ENCODE measurements at regions not wholly inside any gene's neighbourhood (a gene's known extent, or its start where the extent isn't known, plus 50 kb on each side); places are given as distances from the start of the nearest gene placed in this dataset.

DNA sequence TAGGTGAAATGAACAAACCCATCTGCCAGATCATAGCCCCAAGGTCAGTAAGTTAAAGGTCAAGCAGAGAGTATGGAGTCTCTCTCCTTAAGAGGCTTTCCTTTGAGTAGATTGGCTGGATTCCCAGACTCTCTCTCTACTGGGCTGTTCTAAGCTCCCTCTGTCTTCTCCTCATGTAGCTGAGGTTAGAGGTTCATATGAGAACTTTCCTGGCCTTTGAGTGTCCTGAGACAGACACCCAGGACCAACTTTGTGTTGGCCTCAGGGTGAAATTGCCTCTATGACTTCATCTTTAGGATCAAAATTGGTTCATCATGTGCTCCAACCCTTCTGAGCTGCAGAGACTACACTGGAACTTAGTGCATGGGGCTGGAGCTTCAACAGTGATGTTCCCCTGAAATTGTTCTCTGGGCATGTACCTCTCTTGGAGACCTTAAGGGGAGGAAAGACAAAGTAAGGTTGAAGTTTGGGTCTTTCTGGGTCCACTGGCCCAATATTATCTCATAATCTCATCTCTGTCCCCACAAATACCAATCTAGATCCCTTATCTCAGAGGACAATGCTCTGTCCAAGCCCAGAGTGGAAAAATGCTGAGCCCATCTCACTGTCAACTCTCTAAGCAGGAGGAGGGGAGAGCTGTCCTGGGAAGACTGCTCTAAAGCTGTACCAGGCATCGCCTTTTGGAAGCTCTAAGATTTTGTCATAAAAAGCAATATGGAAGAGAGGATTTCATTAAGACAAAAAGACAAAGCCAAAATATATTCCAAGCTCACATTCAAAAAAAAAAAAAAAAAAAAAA, 177.3 kb upstream of the ARL4C start:
- no peak for DNase-seq

DNA sequence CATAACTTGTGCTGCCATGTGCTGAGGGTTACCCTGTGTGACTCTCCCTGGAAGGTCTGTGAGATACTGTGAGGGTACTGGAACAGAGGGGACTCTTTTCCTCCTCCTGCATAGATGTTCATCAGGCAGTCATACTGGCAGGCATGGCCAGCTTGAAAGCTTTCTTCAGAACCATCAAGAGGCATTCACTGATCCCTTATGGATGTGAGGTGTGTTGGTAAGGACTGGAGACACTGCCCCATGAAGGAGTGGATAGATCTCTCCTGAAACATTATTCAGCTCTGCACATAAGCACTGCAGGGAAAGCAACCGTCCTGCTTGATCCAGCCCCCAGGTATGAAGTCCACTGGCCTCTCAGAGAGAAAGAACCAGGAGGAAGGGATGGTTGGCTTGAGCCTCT, 176.6 kb upstream of the ARL4C start:
- DNase-seq = no peak

DNA sequence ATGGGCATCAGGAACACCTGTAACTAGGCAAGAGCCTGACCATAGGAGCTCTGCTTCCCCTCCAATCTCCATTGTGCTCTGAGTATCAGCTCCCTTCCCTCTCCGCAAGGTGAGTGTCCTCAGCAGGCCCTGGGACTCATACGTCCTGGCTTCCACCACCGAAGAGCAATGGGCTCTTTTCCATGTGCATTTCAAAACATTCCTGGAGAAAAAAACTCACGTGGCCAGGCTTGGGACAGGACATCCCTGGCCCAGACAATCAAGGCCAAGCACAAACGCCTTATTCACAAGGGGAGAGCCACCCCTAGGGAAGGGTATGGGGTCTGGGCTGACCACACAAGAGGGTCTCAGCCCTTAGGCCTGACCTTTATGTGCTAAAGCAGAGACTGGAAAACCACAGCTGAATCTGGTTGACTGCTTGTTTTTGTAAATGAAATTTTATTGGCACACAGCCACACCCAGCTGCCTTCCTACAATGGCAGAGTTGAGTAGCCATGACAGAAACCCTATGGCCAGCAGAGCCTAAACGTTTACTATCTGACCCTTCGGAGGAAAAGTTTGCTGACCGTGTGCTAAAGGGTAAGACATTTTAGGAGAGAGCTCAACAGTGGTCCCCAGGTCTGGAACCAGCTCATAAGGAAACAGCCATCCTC, 175.7 kb upstream of the ARL4C start:
- DNase-seq = no peak

DNA sequence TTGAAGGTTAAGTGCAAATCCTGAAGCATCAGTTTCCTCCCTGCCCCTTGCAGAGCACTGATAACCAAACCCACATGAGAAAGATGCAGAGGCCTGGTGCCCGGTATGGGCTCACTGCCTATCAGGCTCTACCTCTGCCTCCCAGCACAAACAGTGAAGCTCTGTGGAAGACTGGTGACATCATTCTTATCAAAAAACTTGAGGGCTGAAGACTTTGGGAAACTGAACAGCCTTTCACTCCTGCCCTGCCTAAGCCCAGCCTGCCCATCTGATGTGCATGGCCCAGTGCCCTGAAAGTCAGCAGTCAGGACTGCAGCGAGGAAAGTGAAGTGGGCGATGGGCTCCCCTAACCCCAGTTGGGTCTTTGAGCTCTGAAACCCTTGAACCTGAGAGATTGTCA, 174.8 kb upstream of the ARL4C start:
- no peak for DNase-seq

- no peak for DNase-seq
Observed at GRCh38 chr2:234671231-234671630, 174.3 kb upstream of the ARL4C start.

- DNase-seq = no peak
Observed at GRCh38 chr2:234670806-234671205, 173.9 kb upstream of the ARL4C start.

- no peak for DNase-seq
Observed at GRCh38 chr2:234670052-234670451, 173.2 kb upstream of the ARL4C start.

DNA sequence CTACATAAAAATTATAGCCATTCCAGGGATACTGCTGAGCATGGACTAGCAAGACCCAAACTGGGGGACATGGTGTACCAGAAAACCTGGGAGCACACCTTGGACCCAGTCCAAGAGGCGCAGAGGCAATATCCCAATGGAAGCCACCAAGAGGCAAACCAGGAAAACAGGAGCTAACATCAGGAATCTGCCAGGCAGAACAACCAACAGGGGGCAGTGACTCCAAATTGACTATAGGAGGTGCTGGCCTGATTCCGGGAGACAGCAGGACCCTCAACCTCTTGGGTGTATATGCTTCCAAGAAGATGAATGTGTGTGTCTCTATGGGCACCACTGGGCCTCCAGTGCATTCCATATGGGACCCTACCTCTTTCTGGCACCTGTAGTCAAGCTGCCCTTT, 172.7 kb upstream of the ARL4C start:
- no peak for DNase-seq

DNA sequence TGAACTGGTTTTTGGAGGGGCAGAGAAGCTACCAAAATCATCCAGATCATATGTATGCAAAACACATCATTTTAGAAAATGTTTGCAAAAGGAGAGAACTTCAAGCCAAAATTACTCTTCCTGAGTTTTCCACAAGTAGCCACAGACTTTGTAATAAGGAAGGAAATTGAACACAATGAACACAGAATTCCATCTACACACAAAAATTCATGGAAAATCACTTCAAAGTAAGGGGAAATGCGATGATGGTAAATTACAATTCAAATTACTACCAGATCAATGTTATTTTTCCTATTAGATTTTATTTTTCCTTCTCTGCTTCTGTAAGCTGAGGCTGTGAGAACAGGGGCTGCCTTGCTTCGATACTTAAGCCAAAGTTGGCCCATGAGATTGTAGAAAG, 172.1 kb upstream of the ARL4C start:
- no peak for DNase-seq

DNA sequence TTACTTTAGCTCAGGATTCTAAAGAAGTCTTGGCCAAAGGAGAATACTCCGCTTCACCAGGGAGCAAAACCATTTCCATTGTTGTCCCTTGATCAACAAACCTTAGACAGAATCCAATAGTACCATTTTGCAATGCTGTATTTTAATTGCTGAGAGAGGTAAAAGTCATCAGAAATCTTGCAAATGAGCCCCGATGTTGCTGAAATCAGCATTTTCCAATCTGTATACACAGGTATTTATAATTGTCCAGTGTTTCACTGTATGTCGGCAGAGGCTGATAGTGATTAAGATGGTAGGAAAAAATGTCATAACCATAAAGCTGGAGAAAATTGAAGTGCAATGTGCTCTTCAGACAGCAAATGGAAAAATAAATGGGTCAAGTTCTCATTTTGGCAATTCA, 170.0 kb upstream of the ARL4C start:
- DNase-seq = no peak

DNA sequence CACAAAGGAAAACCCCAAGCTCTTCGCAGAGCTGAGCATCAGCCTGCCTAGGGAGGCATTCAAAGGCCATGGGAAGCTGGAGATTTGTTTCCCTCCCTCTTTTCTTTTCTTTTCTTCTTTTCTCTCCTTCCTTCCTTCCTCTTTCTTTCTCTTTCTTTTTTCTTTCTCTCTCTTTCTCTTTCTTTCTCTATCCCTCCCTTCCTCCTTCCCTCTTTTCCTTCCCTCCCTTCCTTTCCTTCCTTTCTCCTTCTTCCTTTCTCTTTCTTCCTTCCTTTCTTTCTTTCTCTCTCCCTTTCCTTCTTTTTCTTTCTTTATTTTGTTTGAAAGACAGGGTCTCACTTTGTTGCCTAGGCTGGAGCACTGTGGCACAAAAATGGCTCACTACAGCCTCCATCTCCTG, 168.4 kb upstream of the ARL4C start:
- DNase-seq = no peak

- no peak for DNase-seq
Observed at GRCh38 chr2:234661849-234662248, 165.0 kb upstream of the ARL4C start.

DNA sequence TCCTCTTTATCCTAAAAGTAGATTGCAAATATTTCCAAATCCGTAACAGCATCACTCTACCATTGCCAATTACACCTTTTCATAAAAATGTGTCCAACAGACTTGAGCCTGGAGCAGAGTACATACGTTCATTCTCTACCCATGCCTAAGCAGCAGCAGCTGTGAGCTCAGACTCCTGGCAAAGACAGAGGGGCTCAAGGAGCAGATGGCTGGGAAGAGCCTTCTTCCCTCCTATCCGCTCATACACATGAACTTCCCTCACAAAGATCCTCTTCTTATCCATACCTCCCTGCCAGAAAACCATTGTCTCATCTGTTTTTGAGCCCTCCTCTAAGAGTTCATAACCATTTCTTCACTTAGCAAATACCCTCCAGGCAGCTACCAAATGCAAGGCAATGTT, 164.3 kb upstream of the ARL4C start:
- peak; percentile 40 for DNase-seq

DNA sequence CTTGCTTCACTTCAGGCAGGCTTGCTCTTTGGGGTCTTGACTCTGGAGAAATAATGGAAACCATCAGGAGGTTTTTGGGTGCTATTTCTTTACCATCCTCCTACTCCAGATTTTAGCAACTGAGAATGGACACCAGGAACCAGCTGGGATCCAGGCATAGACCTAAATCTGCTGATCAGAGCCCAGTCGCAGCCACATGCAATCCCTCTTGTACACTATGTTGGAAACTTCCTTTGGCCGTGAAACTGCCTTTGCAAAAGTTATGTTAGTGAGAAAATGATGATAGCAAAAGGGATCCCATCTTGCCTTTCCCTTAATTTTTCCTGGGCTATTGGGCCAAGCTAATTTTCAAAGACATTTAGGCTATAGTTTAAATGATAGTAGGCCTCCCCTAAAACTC, 158.8 kb upstream of the ARL4C start:
- no peak for DNase-seq

GRCh38 chr2:234650911-234651310, 154.0 kb upstream of the ARL4C start:
- no peak for DNase-seq

DNA sequence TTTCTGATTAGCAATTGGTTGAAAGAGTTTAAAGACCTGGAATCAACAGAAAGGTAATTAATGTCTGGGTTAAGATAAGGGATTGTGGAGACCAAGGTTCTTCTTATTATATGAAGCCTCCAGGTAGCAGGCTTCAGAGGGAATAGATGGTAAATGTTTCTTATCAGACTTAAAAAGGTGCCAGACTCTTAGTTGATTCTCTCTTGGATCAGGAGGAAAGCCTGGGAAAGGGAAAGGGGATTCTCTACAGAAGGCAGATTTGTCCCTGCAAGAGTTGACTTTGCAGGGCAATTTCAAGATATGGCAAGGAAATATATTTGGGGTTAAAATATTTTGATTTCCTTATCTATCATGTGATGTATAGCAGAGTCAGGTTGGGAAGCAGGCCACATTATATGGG, 153.1 kb upstream of the ARL4C start:
- no peak for DNase-seq

- no peak for DNase-seq
Observed at GRCh38 chr2:234643407-234643806, 146.5 kb upstream of the ARL4C start.

DNA sequence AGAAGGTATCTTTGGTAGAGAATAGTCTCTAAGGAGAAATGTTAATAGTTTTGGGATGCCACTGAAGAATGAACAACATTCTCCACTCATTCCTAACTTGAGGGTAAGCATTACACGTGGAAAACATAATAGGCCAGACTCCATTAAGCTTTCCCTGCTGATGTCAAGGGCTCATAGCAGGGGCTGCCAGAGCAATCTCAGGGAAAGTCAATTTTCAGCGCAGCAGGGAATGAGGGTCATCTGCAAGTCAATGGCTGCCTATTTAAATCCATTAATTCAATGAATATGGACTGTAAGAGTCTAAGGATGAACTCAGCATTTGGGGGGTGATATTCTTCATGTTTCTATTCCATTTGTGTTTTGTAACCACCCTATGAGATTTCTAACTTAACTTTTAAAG, 144.2 kb upstream of the ARL4C start:
- no peak for DNase-seq

DNA sequence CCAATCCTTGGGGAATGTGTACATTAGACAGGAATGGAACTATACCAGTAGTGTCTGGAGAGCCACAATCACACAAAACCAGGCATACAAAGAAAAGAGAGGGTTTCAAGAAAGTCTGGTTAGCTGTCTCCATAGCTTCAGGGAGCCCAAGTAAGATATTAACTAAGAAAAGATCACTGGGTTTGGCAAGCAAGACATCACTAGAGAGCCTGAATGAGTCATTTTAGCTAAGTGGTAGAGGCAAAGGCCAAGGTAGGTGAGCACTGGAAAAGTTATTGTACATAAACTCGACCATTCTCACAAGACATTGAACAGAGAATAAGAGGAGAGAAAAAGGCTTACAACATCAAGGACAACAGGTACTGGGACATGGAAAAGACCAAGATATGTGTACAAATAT, 143.8 kb upstream of the ARL4C start:
- DNase-seq = no peak

- DNase-seq = no peak
Observed at GRCh38 chr2:234638966-234639365, 142.1 kb upstream of the ARL4C start.

- DNase-seq = no peak
Observed at GRCh38 chr2:234635284-234635683, 138.4 kb upstream of the ARL4C start.

GRCh38 chr2:234633581-234634230, 136.8 kb upstream of the ARL4C start:
- DNase-seq = no peak

DNA sequence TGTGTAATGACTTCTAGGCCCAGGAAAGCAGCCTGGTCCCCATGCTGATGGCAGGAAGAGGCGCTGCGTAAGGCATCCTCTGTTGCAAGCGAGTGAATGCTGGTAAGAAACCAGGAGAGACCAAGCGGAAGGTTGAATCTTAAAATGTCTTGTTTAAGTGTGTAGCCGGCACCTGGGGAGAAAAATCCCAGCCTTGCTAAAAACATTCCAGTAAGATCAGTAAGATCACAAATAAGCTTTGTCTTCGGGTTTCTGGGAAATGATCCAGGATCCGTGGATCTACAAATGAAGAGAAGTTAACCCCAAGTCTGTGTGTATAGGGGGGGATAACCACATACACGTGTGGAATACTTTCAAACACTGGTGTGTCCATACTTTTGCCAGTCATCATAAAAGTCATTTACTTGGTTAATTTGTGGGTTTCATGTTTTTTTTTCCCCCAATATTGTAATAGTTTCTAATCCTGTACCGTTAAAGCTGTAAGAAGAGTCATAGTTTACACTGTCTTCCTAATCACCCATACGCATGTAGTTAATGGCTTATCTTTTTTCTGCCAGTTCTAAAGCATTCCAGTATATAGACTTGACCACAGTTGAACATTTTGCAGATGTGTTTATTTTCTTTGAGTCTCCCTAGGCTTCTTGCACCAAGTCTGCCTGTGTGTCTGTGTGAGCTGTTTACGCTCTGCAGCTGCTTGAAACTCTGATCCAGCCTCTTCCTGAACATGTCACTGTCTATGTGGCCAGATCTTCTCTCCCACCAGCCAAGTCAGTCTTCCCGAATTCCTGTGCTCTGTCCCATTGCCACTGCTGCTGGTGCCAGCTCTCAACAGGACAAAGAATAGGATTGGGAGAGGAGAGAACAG, 135.9 kb upstream of the ARL4C start:
- no peak for DNase-seq

All from NCI-H2171 (cell line).